A549 (cell line): ENCODE measurements at regions not wholly inside any gene's neighbourhood (a gene's known extent, or its start where the extent isn't known, plus 50 kb on each side); places are given as distances from the start of the nearest gene placed in this dataset.
"Not testable (repeated sequence)": the region's sequence is repeated elsewhere in the genome, so short reads cannot be mapped to it uniquely, and the experiment has no call there.

ENCODE experiments used
- ATAC-seq, 2 experiments: fragments of 200-7000 bp in 1 of 2; fragments of >200 bp in 1 of 2; cut with Nextera tagmentation in 1 of 2; cut with Tn5 transposase in 1 of 2; 3 replicates each; pipeline versions ENCODE4 v1.8.0 to v1.9.1; 2018 to 2020; ENCODE audit warnings: mild to moderate bottlenecking in 1 of 2, moderate library complexity in 1 of 2
- CTCF ChIA-PET: fragments of 300-600 bp; sonication (Branson Sonifier 250); formaldehyde crosslinking; extraction: SDS; loops from one replicate; lab custom pipeline; 2021; ENCODE audit warnings: antibody characterized with exemption, inconsistent platforms; lab: Yijun Ruan, JAX
- POLR2A ChIA-PET: fragments of 350-600 bp; formaldehyde crosslinking; extraction: SDS; loops from one replicate; lab custom pipeline; 2021; ENCODE audit warnings: antibody characterized with exemption, inconsistent platforms; lab: Yijun Ruan, JAX
- DNase-seq, 2 experiments: peaks; one replicate each; pipeline versions ENCODE4 v3.0.0 to v3.0.0-alpha.2; 2011 to 2016; ENCODE audit warnings: low read depth in 1 of 2, low spot score in 1 of 2
- FAIRE-seq: peaks from 2 replicates; lab custom pipeline; 2011; peaks lifted over from hg19 to GRCh38; lab: Jason Lieb, UNC
- H3K27ac ChIP-seq, 2 experiments: fragments of >200 bp; sonication (Bioruptor Twin); formaldehyde crosslinking; 3 replicates each; pipeline ENCODE4 v1.5.1; 2016 to 2017
- H3K4me1 ChIP-seq: fragments of >200 bp; sonication (Bioruptor Twin); formaldehyde crosslinking; 3 replicates; pipeline ENCODE4 v1.6.1; 2016
- H3K4me2 ChIP-seq: fragments of >200 bp; sonication (Bioruptor Twin); formaldehyde crosslinking; 3 replicates; pipeline ENCODE4 v1.6.1; 2016
- H3K4me3 ChIP-seq: fragments of >200 bp; sonication (Bioruptor Twin); formaldehyde crosslinking; 3 replicates; pipeline ENCODE4 v1.5.1; 2016
- H3K9me3 ChIP-seq: fragments of >200 bp; sonication (Bioruptor Twin); formaldehyde crosslinking; 3 replicates; pipeline ENCODE4 v1.6.1; 2016
- BCL3 ChIP-seq: fragments of >200 bp; sonication (Bioruptor Twin); formaldehyde crosslinking; IDR thresholded peaks from 3 replicates; pipeline ENCODE4 v1.6.1; 2016
- CBX2 ChIP-seq: fragments of 200-600 bp; sonication (generic); IDR thresholded peaks from 2 replicates; pipeline ENCODE4 v1.6.1; 2016; ENCODE audit warnings: low read depth, mild to moderate bottlenecking, borderline replicate concordance
- CEBPB ChIP-seq, 2 experiments: fragments of >200 bp in 1 of 2; sonication (Bioruptor Twin) in 1 of 2; formaldehyde crosslinking in 1 of 2; IDR thresholded peaks; 2 replicates each; pipeline ENCODE4 v1.6.1; 2012 to 2016
- EP300 ChIP-seq, 2 experiments: fragments of >200 bp; sonication (Bioruptor Twin); formaldehyde crosslinking; IDR thresholded peaks; 2 replicates in 1 of 2; 3 replicates in 1 of 2; pipeline ENCODE4 v1.6.1; 2016 to 2017
- ESRRA ChIP-seq: fragments of 150-350 bp; IDR thresholded peaks from 2 replicates; pipeline ENCODE4 v1.6.1; 2014; ENCODE audit warnings: mild to moderate bottlenecking, low read length, borderline replicate concordance
- FOSB ChIP-seq: fragments of 250-450 bp; sonication (Bioruptor Pico); IDR thresholded peaks from 2 replicates; pipeline ENCODE4 v1.5.0; 2020; ENCODE audit warnings: mild to moderate bottlenecking, moderate library complexity
- FOSL2 ChIP-seq, 2 experiments: fragments of 450-650 bp in 1 of 2; fragments of >200 bp in 1 of 2; sonication (Bioruptor Twin) in 1 of 2; formaldehyde crosslinking; IDR thresholded peaks; 2 replicates each; pipeline versions ENCODE4 v1.5.0 to v1.6.1; 2016 to 2020; ENCODE audit warnings: mild to moderate bottlenecking in 1 of 2, moderate library complexity in 1 of 2
- FOXS1 ChIP-seq: fragments of 250-450 bp; sonication (Bioruptor Pico); IDR thresholded peaks from 2 replicates; pipeline ENCODE4 v1.5.0; 2020; ENCODE audit warnings: mild to moderate bottlenecking, moderate library complexity
- GATA3 ChIP-seq: IDR thresholded peaks from 2 replicates; pipeline ENCODE4 v1.6.1; 2012; ENCODE audit warnings: borderline replicate concordance
- HDAC2 ChIP-seq: fragments of 200-600 bp; sonication (generic); IDR thresholded peaks from 2 replicates; pipeline ENCODE4 v1.6.1; 2016
- HES2 ChIP-seq: fragments of >200 bp; sonication (Bioruptor Twin); formaldehyde crosslinking; IDR thresholded peaks from 2 replicates; pipeline ENCODE4 v1.6.1; 2016
- HOXA7 ChIP-seq: fragments of 250-450 bp; sonication (Bioruptor Pico); IDR thresholded peaks from 2 replicates; pipeline ENCODE4 v1.5.0; 2020; ENCODE audit warnings: mild to moderate bottlenecking, moderate library complexity
- HOXB13 ChIP-seq: fragments of 250-450 bp; sonication (Bioruptor Pico); IDR thresholded peaks from 2 replicates; pipeline ENCODE4 v1.5.0; 2020; ENCODE audit warnings: low read depth, mild to moderate bottlenecking, moderate library complexity
- HOXB5 ChIP-seq: fragments of 250-450 bp; sonication (Bioruptor Pico); IDR thresholded peaks from 2 replicates; pipeline ENCODE4 v1.5.0; 2020; ENCODE audit warnings: mild to moderate bottlenecking, moderate library complexity
- JUN ChIP-seq, 2 experiments: fragments of >200 bp; sonication (Bioruptor Twin); formaldehyde crosslinking; IDR thresholded peaks; 2 replicates in 1 of 2; 3 replicates in 1 of 2; pipeline ENCODE4 v1.6.1; 2016 to 2017
- JUNB ChIP-seq: fragments of >200 bp; sonication (Bioruptor Twin); formaldehyde crosslinking; IDR thresholded peaks from 2 replicates; pipeline ENCODE4 v1.6.1; 2016
- KDM1A ChIP-seq: fragments of 200-600 bp; sonication (generic); IDR thresholded peaks from 2 replicates; pipeline ENCODE4 v1.6.1; 2016; ENCODE audit warnings: low read depth, mild to moderate bottlenecking
- KDM5A ChIP-seq: fragments of 200-600 bp; sonication (generic); IDR thresholded peaks from 2 replicates; pipeline ENCODE4 v1.6.1; 2016; ENCODE audit warnings: antibody characterized with exemption, mild to moderate bottlenecking
- MYC ChIP-seq: IDR thresholded peaks from 2 replicates; pipeline ENCODE4 v1.6.1; 2012; ENCODE audit warnings: mild to moderate bottlenecking, inconsistent platforms, low read length, improper control_type of control experiment, borderline replicate concordance
- NR3C1 ChIP-seq: fragments of >200 bp; sonication (Bioruptor Twin); formaldehyde crosslinking; IDR thresholded peaks from 3 replicates; pipeline ENCODE4 v1.6.1; 2017
- PHF8 ChIP-seq: fragments of 200-600 bp; sonication (generic); IDR thresholded peaks from 2 replicates; pipeline ENCODE4 v1.6.1; 2016; ENCODE audit warnings: low read depth, mild to moderate bottlenecking, antibody characterized with exemption, moderate library complexity, borderline replicate concordance
- POLR2A ChIP-seq: IDR thresholded peaks from 2 replicates; pipeline ENCODE4 v1.6.1; 2012; ENCODE audit warnings: mild to moderate bottlenecking, low read length
- POLR2AphosphoS2 ChIP-seq: conservative IDR thresholded peaks from 2 replicates; pipeline ENCODE4 v1.6.1; 2012; ENCODE audit warnings: low read length, improper control_type of control experiment, inconsistent platforms
- RFX5 ChIP-seq: fragments of 450-650 bp; IDR thresholded peaks from 2 replicates; pipeline ENCODE4 v1.7.1; 2014; ENCODE audit warnings: antibody characterized with exemption, mild to moderate bottlenecking, moderate library complexity
- SMC3 ChIP-seq: fragments of >200 bp; sonication (Bioruptor Twin); formaldehyde crosslinking; IDR thresholded peaks from 3 replicates; pipeline ENCODE4 v1.6.1; 2018; ENCODE audit warnings: inconsistent platforms
- SREBF2 ChIP-seq: fragments of 450-650 bp; IDR thresholded peaks from 2 replicates; pipeline ENCODE4 v1.6.1; 2014; ENCODE audit warnings: mild to moderate bottlenecking, moderate library complexity
- TP53 ChIP-seq: fragments of 250-450 bp; sonication (Bioruptor Pico); IDR thresholded peaks from 2 replicates; pipeline ENCODE4 v1.5.0; 2021; ENCODE audit warnings: mild to moderate bottlenecking, moderate library complexity
- ZFP36 ChIP-seq: fragments of 450-650 bp; IDR thresholded peaks from 2 replicates; pipeline ENCODE4 v1.6.1; 2014; ENCODE audit warnings: borderline replicate concordance; ENCODE audit not compliant: partially characterized antibody
- ZNF302 ChIP-seq: fragments of 250-450 bp; sonication (Bioruptor Pico); IDR thresholded peaks from 2 replicates; pipeline ENCODE4 v1.9.0; 2021; ENCODE audit warnings: inconsistent platforms, mild to moderate bottlenecking, moderate library complexity
- ZSCAN20 ChIP-seq: fragments of 250-450 bp; sonication (Bioruptor Pico); IDR thresholded peaks from 2 replicates; pipeline ENCODE4 v1.8.0; 2022; ENCODE audit warnings: mild to moderate bottlenecking, moderate library complexity
- WGBS: methylation state at CpG from one replicate; pipeline ENCODE4 v1.1.6; 2017; ENCODE audit errors: missing lambda C conversion rate; 5-methylcytosine and 5-hydroxymethylcytosine counted together
- TF ChIP-seq, protein P1 (sequence below): fragments of 200-600 bp; sonication (generic); IDR thresholded peaks from 2 replicates; pipeline ENCODE4 v1.6.1; 2016; ENCODE audit warnings: antibody characterized with exemption, mild to moderate bottlenecking, moderate library complexity

- no peak for FAIRE-seq
- no peak for TF ChIP-seq ZNF302 (CRISPR knock-in tag)
- no peak for TF ChIP-seq FOSB (CRISPR knock-in tag)
- no peak for TF ChIP-seq HOXB5
- TF ChIP-seq HOXA7 (CRISPR knock-in tag), result no peak
- no peak for TF ChIP-seq POLR2A
- no peak for TF ChIP-seq ZSCAN20
- TF ChIP-seq GATA3, result no peak
- TF ChIP-seq PHF8, result no peak
- no peak for TF ChIP-seq KDM1A
- no peak for TF ChIP-seq JUN (IDR thresholded peaks at IDR 0.05)
- TF ChIP-seq CBX2, result no peak
- no peak for TF ChIP-seq POLR2AphosphoS2
- TF ChIP-seq, all 56 proteins: peak for 0
- H3K4me2 ChIP-seq, result no peak overlapping the region
- DNase-seq (no peak), ATAC-seq (no peak)
- WGBS, result 15% methylated on average over 2 of the region's 2 CpGs
- no peaks in the 10 kb centered on the region for H3K9me3 ChIP-seq
- ChIA-PET CTCF (no interaction called here), POLR2A (no interaction called here)
- H3K4me3 ChIP-seq, result no peak overlapping the region
- no peaks in the 10 kb centered on the region for H3K4me1 ChIP-seq
- H3K27ac ChIP-seq, result no peak overlapping the region
Observed at GRCh38 chr1:95641386-95641785, 407.4 kb downstream of the RWDD3 start.

- no peak for ATAC-seq
- CTCF ChIA-PET, result no interaction called here
- 27% methylated on average over 2 of the region's 2 CpGs for WGBS
Observed at GRCh38 chr1:95642035-95642434, 408.0 kb downstream of the RWDD3 start.

GRCh38 chr1:95643071-95643470 is 409.1 kb downstream of the RWDD3 start:
- TF ChIP-seq HOXB13 (no peak), RFX5 (no peak), ZSCAN20 (no peak), SREBF2 (no peak), KDM1A (no peak), KDM5A (no peak), SMC3 (no peak), HDAC2 (no peak), HOXB5 (no peak), POLR2A (no peak)
- TF ChIP-seq, protein P1, sequence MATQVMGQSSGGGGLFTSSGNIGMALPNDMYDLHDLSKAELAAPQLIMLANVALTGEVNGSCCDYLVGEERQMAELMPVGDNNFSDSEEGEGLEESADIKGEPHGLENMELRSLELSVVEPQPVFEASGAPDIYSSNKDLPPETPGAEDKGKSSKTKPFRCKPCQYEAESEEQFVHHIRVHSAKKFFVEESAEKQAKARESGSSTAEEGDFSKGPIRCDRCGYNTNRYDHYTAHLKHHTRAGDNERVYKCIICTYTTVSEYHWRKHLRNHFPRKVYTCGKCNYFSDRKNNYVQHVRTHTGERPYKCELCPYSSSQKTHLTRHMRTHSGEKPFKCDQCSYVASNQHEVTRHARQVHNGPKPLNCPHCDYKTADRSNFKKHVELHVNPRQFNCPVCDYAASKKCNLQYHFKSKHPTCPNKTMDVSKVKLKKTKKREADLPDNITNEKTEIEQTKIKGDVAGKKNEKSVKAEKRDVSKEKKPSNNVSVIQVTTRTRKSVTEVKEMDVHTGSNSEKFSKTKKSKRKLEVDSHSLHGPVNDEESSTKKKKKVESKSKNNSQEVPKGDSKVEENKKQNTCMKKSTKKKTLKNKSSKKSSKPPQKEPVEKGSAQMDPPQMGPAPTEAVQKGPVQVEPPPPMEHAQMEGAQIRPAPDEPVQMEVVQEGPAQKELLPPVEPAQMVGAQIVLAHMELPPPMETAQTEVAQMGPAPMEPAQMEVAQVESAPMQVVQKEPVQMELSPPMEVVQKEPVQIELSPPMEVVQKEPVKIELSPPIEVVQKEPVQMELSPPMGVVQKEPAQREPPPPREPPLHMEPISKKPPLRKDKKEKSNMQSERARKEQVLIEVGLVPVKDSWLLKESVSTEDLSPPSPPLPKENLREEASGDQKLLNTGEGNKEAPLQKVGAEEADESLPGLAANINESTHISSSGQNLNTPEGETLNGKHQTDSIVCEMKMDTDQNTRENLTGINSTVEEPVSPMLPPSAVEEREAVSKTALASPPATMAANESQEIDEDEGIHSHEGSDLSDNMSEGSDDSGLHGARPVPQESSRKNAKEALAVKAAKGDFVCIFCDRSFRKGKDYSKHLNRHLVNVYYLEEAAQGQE, result no peak
- WGBS, result 3% methylated on average over 3 of the region's 3 CpGs
- ChIA-PET POLR2A (no interaction called here), CTCF (no interaction called here)
- H3K9me3 ChIP-seq, result no peaks in the 10 kb centered on the region
- ATAC-seq (no peak), DNase-seq (no peak), FAIRE-seq (no peak)
- H3K4me3 ChIP-seq, result no peak overlapping the region
- H3K27ac ChIP-seq, result no peak overlapping the region
- no peak overlapping the region for H3K4me2 ChIP-seq
- H3K4me1 ChIP-seq, result no peaks in the 10 kb centered on the region

More at GRCh38 chr1:95642035-95642434, 408.0 kb downstream of the RWDD3 start:
- no peak overlapping the region for H3K4me2 ChIP-seq
- TF ChIP-seq CBX2 (no peak), POLR2AphosphoS2 (no peak), KDM5A (no peak), ZSCAN20 (no peak), JUNB (no peak), CEBPB (IDR thresholded peaks at IDR 0.05) (no peak), MYC (no peak), SREBF2 (no peak), HES2 (no peak), ESRRA (no peak), JUN (IDR thresholded peaks at IDR 0.05) (no peak), NR3C1 (no peak), FOXS1 (CRISPR knock-in tag) (no peak), EP300 (IDR thresholded peaks at IDR 0.05) (no peak), FOSL2 (IDR thresholded peaks at IDR 0.05) (no peak), FOSL2 (CRISPR knock-in tag; IDR thresholded peaks at IDR 0.05) (no peak), TP53 (no peak), ZFP36 (no peak), BCL3 (no peak)
- no peak overlapping the region for H3K27ac ChIP-seq
- POLR2A ChIA-PET, result no interaction called here
- no peak for DNase-seq
- H3K9me3 ChIP-seq, result no peaks in the 10 kb centered on the region
- H3K4me1 ChIP-seq, result no peaks in the 10 kb centered on the region
- no peak overlapping the region for H3K4me3 ChIP-seq
- FAIRE-seq, result no peak

- H3K4me1 ChIP-seq, ATAC-seq, H3K4me3 ChIP-seq, POLR2A ChIA-PET, H3K4me2 ChIP-seq, DNase-seq, FAIRE-seq, H3K27ac ChIP-seq, H3K9me3 ChIP-seq, CTCF ChIA-PET: not testable (repeated sequence)
- WGBS, result 14% methylated on average over 6 of the region's 6 CpGs
Observed at GRCh38 chr1:95645126-95645525, 411.1 kb downstream of the RWDD3 start.
